ENCODE measurements at regions not wholly inside any gene's neighbourhood (a gene's known extent, or its start where the extent isn't known, plus 50 kb on each side); places are given as distances from the start of the nearest gene placed in this dataset.

DNA sequence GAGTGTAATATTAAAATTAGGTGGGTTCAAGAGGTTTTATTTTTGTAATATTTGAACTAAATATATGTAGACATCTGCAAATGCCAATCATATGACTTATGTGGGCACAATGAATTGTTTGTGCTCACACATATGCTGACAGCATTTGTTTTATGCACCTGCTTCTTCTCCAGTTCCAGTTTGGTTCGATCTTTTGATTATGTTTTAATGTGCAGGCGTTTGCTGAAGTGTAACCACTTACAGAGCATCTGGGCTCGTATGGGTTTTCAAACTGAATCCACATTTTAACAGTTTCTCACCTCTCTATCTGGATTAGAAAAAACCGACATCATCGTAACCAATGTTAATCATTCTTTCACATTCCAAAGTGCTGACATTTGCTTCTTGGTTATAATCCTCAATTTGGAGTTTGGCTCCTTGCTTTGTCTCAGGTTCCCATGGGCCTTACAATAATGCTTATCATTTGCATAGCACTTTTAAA, 129.1 kb upstream of the SPACA1 start:
- in situ Hi-C loops (cut with MboI; ENCODE audit: low pct_unique_long_range_greater_than_20kb in 2 of 9, low sequenced_read_pairs in 9 of 9, unreplicated experiment in 9 of 9), result no loop called here
- no peak overlapping the region for H3K27ac ChIP-seq
- 7 to 100% (median 27%) methylated on average over 1 to 5 of the region's 5 CpGs; no CpG with 5 or more reads in 1 of the 10 experiments for WGBS, 10 experiments
- no peak overlapping the region for H3K4me3 ChIP-seq
- peaks cover 13 to 49% of the 10 kb centered on the region in 2 donors for H3K4me1 ChIP-seq (replicated peaks in 1 of 2)
- ATAC-seq (replicated peaks in 6 of 8), result peak in 1 of 8 experiments; percentile 39

DNA sequence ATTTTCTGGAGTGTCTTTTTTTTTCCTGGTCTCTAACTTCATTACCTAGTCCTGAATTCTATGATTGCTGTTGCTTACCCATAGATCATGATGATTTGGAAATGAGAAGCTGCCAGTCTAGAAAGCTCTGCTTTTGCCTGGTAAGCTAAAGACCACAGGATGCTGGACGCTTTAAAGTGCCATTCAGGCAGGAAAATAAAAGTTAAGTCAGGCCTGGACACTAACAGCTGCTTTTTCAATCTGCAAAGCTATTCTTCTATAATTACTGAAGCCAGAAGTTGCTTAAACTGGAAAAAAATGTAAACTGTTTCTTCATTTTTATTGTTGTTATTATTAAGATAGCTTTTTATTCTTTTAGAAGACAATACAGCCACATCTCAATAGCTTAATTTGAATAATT, 129.8 kb upstream of the SPACA1 start:
- Histone ChIP-seq H3K4me3 (no peak overlapping the region), H3K4me1 (replicated peaks in 1 of 2) (peaks cover 15 to 50% of the 10 kb centered on the region in 2 donors), H3K27ac (no peak overlapping the region)
- ATAC-seq (replicated peaks in 6 of 8), result no peak
- in situ Hi-C loops (cut with MboI; ENCODE audit: low pct_unique_long_range_greater_than_20kb in 2 of 9, low sequenced_read_pairs in 9 of 9, unreplicated experiment in 9 of 9), result no loop called here
- WGBS, 10 experiments, result 57 to 100% (median 87%) methylated on average over 1 of the region's 1 CpG; no CpG with 5 or more reads in 2 of the 10 experiments

DNA sequence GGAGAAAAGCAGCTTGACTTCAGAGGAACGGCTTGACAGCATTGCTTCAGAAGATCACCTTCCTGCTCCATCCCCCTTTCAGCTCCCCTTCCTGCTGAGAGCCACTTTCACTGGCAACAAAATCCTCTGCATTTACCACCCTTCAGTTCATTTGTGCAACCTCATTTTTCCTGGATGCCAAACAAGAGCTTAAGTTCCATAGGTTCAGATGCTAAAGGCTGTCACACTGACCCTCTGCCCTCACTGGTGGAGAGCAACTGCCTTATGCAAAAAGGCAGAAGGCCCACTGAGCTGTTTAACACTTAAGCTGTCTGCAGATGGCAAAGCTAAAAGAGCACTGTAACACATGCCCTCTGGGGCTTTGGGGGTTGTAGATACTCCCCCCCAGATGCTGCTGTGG, 131.2 kb upstream of the SPACA1 start:
- no peak overlapping the region for H3K27ac ChIP-seq
- 100% methylated on average over 1 of the region's 1 CpG; no CpG with 5 or more reads in 8 of the 10 experiments for WGBS, 10 experiments
- no peak overlapping the region for H3K4me3 ChIP-seq
- ATAC-seq (replicated peaks in 6 of 8), result no peak
- in situ Hi-C loops (cut with MboI; ENCODE audit: low pct_unique_long_range_greater_than_20kb in 2 of 9, low sequenced_read_pairs in 9 of 9, unreplicated experiment in 9 of 9), result no loop called here
- peaks cover 15 to 47% of the 10 kb centered on the region in 2 donors for H3K4me1 ChIP-seq (replicated peaks in 1 of 2)

DNA sequence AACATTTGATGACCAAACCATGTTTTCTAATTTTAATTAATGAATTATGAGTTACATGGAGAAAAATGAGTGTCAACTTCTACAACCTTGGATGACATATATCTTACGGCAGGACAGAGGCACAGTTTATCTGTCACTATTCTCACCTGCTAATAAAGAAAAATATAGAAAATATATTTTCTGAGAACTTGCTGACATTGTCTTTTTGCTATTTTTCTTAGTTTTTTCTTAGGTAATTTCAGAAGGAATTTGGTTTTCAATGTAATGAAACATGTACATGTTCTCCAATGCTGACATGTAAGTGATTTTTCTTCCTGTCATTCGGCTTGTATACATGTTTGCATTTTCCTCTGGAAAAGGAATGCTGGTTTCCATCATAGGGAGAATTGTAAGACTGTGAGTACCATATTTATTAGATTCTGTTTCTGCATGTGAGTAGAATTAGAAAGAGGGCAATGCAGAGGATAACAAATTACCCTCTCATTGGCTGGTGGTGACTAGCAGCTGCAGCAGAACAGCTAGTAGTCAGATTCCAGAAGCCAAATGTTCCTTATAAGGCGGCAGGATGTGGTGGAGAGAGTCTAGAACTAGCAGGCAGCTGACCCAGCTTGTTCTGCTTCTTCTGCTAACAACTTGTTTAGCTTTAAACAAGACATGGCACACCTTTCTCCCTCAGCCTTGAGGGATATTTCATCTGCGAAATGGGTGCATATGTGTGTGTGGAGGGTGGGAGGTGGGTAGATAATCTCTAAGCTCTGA, 132.8 kb upstream of the SPACA1 start:
- WGBS, 10 experiments, result 51 to 100% (median 92%) methylated on average over 1 to 4 of the region's 4 CpGs
- in situ Hi-C loops (cut with MboI; ENCODE audit: low pct_unique_long_range_greater_than_20kb in 2 of 9, low sequenced_read_pairs in 9 of 9, unreplicated experiment in 9 of 9), result no loop called here
- peak in 2 of 8 experiments; percentile 13 to 22 for ATAC-seq (replicated peaks in 6 of 8)

DNA sequence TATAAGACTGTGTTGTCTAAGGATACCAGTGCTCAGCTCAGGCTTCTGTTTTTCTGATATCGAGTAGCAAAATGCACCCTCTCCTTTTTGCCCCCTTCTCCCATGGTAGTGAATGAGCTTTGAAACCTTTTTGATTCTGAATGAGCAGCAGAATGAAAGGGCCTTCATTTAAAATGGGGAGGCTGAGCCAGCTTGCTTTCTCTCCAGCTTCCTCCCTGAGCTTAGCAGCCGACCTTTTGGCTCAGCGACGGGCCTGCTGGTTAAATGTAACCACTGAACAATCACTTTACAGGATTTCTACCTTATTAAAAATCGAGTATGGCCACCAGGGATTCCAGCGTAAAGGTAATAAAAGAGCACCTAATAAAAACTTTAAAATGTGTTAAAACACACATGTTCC, 133.7 kb upstream of the SPACA1 start:
- Histone ChIP-seq H3K27ac (no peak overlapping the region), H3K4me3 (no peak overlapping the region), H3K4me1 (replicated peaks in 1 of 2) (peaks cover 20 to 63% of the 10 kb centered on the region in 2 donors)
- ATAC-seq (replicated peaks in 6 of 8), result peak in 4 of 8 experiments; percentile 33 to 49 (median 44)
- in situ Hi-C loops (cut with MboI; ENCODE audit: low pct_unique_long_range_greater_than_20kb in 2 of 9, low sequenced_read_pairs in 9 of 9, unreplicated experiment in 9 of 9), result no loop called here
- 0 to 66% (median 25%) methylated on average over 1 to 6 of the region's 6 CpGs; no CpG with 5 or more reads in 2 of the 10 experiments for WGBS, 10 experiments

More for the DNA sequence above, 132.8 kb upstream of the SPACA1 start:
- Histone ChIP-seq H3K27ac (no peak overlapping the region), H3K4me1 (replicated peaks in 1 of 2) (peaks cover 15 to 55% of the 10 kb centered on the region in 2 donors), H3K4me3 (no peak overlapping the region)

DNA sequence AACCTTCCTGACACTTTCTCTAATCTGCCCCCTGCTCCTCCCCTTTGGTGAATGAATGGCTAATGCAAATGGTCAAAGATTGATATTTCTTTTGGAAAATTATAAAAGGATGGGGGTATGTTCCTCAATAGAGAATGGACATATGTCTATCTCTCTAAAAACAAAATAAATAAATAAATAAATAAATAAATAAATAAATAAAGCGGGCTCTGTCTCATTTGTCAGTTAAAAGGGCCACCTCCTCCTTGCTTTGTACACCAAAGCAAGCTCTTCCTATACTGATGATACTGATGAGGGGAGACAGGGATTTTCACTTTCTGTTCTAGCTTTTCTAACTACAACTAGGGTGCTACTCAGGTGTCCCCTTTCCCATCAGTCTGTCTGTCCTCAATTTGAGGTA, 135.5 kb upstream of the SPACA1 start:
- no peak overlapping the region for H3K27ac ChIP-seq
- ATAC-seq (replicated peaks in 6 of 8), result no peak
- in situ Hi-C loops (cut with MboI; ENCODE audit: low pct_unique_long_range_greater_than_20kb in 2 of 9, low sequenced_read_pairs in 9 of 9, unreplicated experiment in 9 of 9), result no loop called here
- peaks cover 21 to 65% of the 10 kb centered on the region in 2 donors for H3K4me1 ChIP-seq (replicated peaks in 1 of 2)
- WGBS, 10 experiments, result 86 to 100% (median 100%) methylated on average over 1 of the region's 1 CpG; no CpG with 5 or more reads in 1 of the 10 experiments
- H3K4me3 ChIP-seq, result no peak overlapping the region

DNA sequence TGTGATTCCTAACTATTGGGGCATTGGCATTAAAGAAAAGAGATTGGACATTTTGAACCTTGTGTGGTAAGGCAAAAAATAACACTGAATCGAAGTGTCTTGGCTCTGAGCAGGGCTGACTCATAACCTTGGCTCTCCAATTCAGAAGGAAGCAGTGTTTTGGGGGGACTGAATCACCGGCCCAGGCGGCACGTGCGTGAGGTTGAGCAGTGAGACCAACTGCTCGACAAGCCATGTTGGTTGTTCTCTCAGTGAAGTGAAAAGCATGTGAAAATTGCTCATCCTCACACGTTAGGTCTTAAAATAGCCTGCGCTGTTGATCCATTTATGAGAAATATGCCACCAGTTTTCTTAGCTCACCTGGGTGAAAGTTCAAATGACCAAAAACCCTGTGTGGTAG, 137.8 kb upstream of the SPACA1 start:
- no peak overlapping the region for H3K4me3 ChIP-seq
- no peak overlapping the region for H3K27ac ChIP-seq
- in situ Hi-C loops (cut with MboI; ENCODE audit: low pct_unique_long_range_greater_than_20kb in 2 of 9, low sequenced_read_pairs in 9 of 9, unreplicated experiment in 9 of 9), result no loop called here
- WGBS, 10 experiments, result 30 to 89% (median 67%) methylated on average over 2 to 8 of the region's 8 CpGs; no CpG with 5 or more reads in 2 of the 10 experiments
- ATAC-seq (replicated peaks in 6 of 8), result peak in 5 of 8 experiments; percentile 17 to 78 (median 57)
- peaks cover 39 to 74% of the 10 kb centered on the region in 2 donors for H3K4me1 ChIP-seq (replicated peaks in 1 of 2)

DNA sequence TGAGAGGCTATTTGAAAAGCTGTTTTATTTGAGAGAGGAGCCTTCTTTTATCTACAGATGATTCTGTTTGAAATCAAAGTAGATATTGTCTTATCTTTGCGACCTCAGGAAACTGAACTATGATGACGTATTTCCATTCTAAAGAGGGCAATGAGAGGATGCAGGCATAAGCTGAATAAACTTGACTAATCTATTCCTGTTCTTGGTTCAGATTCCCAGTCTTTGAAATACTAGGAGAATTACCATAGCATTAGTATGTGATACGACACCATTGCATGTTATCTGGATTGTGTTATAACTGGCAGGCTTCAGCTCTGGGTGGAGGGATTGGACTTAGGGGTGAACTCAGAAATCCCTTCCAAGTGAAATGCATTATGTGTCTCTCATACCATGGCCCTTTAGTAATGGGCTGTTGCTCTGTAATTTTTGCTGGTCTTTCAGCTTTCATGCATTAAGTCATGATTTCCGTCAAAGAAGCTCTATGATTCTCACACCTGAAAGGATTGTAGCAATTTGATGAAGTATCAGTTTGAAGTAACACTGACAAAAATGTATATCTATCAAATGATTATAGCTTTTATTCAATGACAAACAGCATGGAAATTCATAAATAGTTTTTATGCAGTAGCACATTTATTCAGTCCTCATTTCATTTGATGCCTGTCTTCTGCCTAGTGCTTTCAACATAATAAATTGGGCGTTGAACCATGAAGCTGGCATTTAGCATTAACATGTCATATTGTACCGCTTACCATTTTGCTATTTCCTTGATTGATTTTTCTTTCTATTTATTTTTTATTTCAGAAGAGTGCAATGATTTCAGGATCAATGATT, 138.4 kb upstream of the SPACA1 start:
- in situ Hi-C loops (cut with MboI; ENCODE audit: low pct_unique_long_range_greater_than_20kb in 2 of 9, low sequenced_read_pairs in 9 of 9, unreplicated experiment in 9 of 9), result no loop called here
- 36 to 85% (median 73%) methylated on average over 2 to 6 of the region's 6 CpGs for WGBS, 10 experiments
- Histone ChIP-seq H3K4me3 (no peak overlapping the region), H3K27ac (peak overlapping the region in 1 of 2 donors; percentile 33), H3K4me1 (replicated peaks in 1 of 2) (peaks cover 43 to 74% of the 10 kb centered on the region in 2 donors)
- peak; percentile 12 to 91 (median 36) for ATAC-seq (replicated peaks in 6 of 8)

DNA sequence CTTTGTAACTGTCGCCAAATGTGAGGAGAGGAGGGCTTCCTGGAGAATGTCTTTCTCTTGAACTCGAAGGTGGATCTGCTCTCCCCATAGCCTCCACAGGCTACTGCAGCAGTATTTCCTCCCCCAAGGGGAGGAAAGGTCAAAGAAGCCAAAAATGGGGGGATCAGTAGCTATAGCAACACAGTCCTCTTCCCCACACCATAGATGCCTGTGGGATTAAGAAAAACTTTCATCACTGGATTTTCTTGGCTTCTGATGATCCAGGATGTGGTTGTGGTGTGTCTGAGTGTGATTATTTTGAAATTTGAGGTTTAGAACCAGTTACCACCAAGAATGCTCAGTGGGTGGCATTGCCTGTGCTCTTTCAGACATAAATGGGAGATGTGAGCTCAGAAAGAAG, 140.1 kb upstream of the SPACA1 start:
- H3K27ac ChIP-seq, result peak overlapping the region in 1 of 2 donors; percentile 32
- H3K4me1 ChIP-seq (replicated peaks in 1 of 2), result peaks cover 47 to 80% of the 10 kb centered on the region in 2 donors
- 0 to 100% (median 59%) methylated on average over 1 to 2 of the region's 2 CpGs; no CpG with 5 or more reads in 4 of the 10 experiments for WGBS, 10 experiments
- in situ Hi-C loops (cut with MboI; ENCODE audit: low pct_unique_long_range_greater_than_20kb in 2 of 9, low sequenced_read_pairs in 9 of 9, unreplicated experiment in 9 of 9), result no loop called here
- no peak for ATAC-seq (replicated peaks in 6 of 8)
- H3K4me3 ChIP-seq, result no peak overlapping the region

DNA sequence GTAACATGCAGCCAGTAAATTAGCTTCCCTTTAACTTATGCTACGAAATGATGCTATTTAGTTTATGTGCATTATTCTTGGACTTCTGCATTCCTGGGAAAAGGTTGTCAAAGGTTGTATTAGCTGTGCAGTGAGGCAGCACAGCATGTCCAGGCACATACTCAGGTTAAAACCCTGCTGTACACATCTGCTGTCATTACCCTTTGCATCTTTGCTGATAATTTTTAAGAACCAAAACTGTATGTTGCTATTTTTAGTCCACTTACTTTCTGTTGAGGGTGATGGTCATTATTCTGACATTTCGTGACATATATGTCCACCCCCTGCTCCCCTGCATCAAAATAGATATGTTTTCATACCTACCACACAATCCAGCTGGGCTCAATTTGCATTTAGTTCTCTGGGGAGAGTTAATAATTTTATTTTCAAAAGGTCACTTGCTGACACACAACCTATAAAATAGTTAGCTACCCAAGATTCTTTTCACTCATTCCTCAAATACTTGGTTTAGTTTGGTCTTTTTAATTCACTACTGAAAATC, 142.5 kb upstream of the SPACA1 start:
- in situ Hi-C loops (cut with MboI; ENCODE audit: low pct_unique_long_range_greater_than_20kb in 2 of 9, low sequenced_read_pairs in 9 of 9, unreplicated experiment in 9 of 9), result no loop called here
- H3K4me1 ChIP-seq (replicated peaks in 1 of 2), result peaks cover 56 to 91% of the 10 kb centered on the region in 2 donors
- peak overlapping the region; percentile 42 to 60 for H3K27ac ChIP-seq
- ATAC-seq (replicated peaks in 6 of 8), result peak; percentile 9 to 78 (median 58)
- 0 to 24% (median 15%) methylated on average over 1 to 2 of the region's 2 CpGs; no CpG with 5 or more reads in 3 of the 10 experiments for WGBS, 10 experiments
- H3K4me3 ChIP-seq, result no peak overlapping the region

DNA sequence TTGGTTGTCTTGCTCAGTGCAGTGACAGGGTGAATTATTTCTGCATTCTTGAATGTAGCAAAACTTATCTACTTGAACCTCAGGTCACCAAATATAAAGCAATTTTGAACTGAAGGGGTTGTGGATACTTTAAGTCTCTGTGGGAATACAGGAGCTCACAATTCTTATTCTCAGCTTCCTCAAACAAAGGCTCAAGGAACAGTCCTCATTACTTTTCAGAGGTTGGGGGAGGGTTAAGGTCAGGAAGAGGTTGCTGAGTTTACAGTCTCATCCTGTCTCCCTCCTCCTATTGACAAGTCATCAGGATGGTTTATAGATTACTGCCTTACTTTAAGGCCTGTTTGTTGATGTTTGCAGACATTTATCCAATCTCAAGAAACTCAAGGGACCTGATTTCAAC, 143.6 kb upstream of the SPACA1 start:
- in situ Hi-C loops (cut with MboI; ENCODE audit: low pct_unique_long_range_greater_than_20kb in 2 of 9, low sequenced_read_pairs in 9 of 9, unreplicated experiment in 9 of 9), result no loop called here
- peak in 4 of 8 experiments; percentile 17 to 23 (median 20) for ATAC-seq (replicated peaks in 6 of 8)
- H3K4me1 ChIP-seq (replicated peaks in 1 of 2), result peaks cover 51 to 79% of the 10 kb centered on the region in 2 donors
- H3K27ac ChIP-seq, result peak overlapping the region in 1 of 2 donors; percentile 38
- no peak overlapping the region for H3K4me3 ChIP-seq

DNA sequence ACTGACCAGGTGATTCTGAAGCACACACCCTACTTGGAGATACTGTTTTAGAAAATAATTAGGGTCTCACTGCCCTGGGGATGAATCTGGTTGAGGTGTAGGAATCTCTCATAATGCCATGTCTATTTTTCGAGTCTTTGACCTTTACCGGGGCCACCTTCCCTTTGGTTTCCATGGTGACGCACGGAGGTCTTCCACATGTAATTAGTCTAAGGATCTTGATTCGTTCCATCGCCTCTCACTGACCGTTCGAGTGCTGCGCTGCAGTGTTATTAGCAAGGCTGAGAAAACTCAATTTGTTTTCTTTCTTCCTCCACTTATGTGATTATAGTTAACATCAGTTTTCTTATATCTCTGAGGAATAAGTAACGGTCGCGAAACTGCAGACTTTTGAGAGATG, 144.3 kb upstream of the SPACA1 start:
- Histone ChIP-seq H3K4me3 (no peak overlapping the region), H3K27ac (peak overlapping the region; percentile 13 to 38), H3K4me1 (replicated peaks in 1 of 2) (peaks cover 50 to 72% of the 10 kb centered on the region in 2 donors)
- peak in 5 of 8 experiments; percentile 31 to 50 (median 36) for ATAC-seq (replicated peaks in 6 of 8)
- 11 to 95% (median 54%) methylated on average over 3 to 12 of the region's 12 CpGs for WGBS, 10 experiments
- in situ Hi-C loops (cut with MboI; ENCODE audit: low pct_unique_long_range_greater_than_20kb in 2 of 9, low sequenced_read_pairs in 9 of 9, unreplicated experiment in 9 of 9), result no loop called here

DNA sequence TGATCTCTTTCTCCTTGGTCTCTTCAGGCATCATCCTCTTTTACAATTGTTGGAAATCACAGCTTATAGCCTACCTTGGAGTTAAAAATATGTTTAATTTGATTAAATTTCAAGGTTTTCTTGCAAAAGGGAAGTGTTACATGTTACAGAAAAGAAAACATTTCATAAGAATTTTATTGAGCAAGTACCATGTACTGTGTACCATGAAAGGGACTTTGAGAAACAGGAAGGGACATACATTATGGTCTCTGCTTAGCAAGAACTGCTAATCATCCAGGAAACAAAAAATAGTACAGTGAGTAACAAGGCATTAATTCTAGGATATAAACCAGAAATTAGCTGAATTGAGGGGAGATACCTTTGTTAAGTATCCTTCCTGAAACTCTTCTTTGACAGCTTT, 145.3 kb upstream of the SPACA1 start:
- no peak for ATAC-seq (replicated peaks in 6 of 8)
- no peak overlapping the region for H3K4me3 ChIP-seq
- peaks cover 50 to 67% of the 10 kb centered on the region in 2 donors for H3K4me1 ChIP-seq (replicated peaks in 1 of 2)
- no peak overlapping the region for H3K27ac ChIP-seq
- in situ Hi-C loops (cut with MboI; ENCODE audit: low pct_unique_long_range_greater_than_20kb in 2 of 9, low sequenced_read_pairs in 9 of 9, unreplicated experiment in 9 of 9), result no loop called here
